ENCODE measurements at regions not wholly inside any gene's neighbourhood (a gene's known extent, or its start where the extent isn't known, plus 50 kb on each side); places are given as distances from the start of the nearest gene placed in this dataset.

DNA sequence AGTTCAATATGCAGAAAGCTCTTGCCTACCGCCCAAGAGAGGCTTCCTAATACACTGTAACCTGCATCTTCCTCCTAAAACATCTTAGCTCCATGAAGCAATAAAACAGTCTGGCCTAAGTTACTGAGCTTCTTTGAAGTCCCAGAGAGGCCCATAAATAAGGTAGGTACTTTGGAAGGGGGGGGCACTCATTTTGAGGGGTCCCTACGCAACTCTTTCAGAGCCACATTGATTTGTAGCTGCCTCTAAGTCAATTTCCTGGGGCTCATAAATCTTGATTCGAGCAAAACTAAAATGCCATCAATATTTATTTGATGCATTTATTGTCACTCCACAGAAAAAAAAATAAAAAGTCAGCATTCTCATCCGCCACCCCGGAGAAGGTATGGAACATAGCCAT lies 60.4 kb upstream of the SIX2 start:
- Mint-ChIP-seq H3K4me3 (no peak overlapping the region), H3K36me3 (ENCODE audit: low read depth) (peaks cover 3% of the 10 kb centered on the region), H3K4me1 (peaks cover 39% of the 10 kb centered on the region), H3K27ac (ENCODE audit: unreplicated experiment) (no peak overlapping the region), H3K27me3 (ENCODE audit: low read depth) (peaks cover 5% of the 10 kb centered on the region), H3K9me3 (no peaks in the 10 kb centered on the region)
- TF ChIP-seq, protein P1, sequence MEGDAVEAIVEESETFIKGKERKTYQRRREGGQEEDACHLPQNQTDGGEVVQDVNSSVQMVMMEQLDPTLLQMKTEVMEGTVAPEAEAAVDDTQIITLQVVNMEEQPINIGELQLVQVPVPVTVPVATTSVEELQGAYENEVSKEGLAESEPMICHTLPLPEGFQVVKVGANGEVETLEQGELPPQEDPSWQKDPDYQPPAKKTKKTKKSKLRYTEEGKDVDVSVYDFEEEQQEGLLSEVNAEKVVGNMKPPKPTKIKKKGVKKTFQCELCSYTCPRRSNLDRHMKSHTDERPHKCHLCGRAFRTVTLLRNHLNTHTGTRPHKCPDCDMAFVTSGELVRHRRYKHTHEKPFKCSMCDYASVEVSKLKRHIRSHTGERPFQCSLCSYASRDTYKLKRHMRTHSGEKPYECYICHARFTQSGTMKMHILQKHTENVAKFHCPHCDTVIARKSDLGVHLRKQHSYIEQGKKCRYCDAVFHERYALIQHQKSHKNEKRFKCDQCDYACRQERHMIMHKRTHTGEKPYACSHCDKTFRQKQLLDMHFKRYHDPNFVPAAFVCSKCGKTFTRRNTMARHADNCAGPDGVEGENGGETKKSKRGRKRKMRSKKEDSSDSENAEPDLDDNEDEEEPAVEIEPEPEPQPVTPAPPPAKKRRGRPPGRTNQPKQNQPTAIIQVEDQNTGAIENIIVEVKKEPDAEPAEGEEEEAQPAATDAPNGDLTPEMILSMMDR (conservative IDR thresholded peaks at IDR 0.05) = no peak
- no peak for DNase-seq (ENCODE audit: low read depth, low spot score)

DNA sequence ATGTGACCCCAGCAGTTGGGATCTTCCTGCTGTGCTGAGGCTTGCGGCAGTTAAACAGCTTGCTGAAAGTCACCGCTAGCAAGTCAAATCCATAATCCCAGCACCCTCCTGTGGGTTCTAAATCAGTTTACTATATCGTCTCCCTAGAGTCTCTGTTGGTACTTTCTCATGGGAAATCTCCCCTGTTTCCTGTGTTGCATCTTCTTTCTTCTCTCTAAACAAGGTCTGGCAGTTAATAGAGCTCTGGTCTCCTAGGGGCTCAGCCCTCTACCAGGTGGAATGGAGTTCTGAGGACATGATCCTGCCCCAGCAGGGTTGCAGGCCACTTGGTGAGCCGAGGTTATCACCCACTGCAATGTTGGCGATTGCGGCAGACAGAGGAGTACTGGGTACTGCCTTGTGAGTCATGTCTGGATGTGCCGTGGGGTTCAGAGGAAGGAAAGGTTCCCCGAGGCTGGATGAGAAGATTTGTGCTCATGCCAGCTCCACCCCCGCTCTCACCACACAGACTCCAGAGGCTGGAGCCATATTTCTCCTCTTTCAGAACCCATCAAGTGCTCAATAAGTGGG lies 59.4 kb upstream of the SIX2 start:
- H3K36me3 Mint-ChIP-seq (ENCODE audit: low read depth) = no peaks in the 10 kb centered on the region
- H3K27me3 Mint-ChIP-seq (ENCODE audit: low read depth) = peaks cover 5% of the 10 kb centered on the region
- H3K27ac Mint-ChIP-seq (ENCODE audit: unreplicated experiment) = no peak overlapping the region
- H3K9me3 Mint-ChIP-seq = no peaks in the 10 kb centered on the region
- TF ChIP-seq, protein P1 (conservative IDR thresholded peaks at IDR 0.05) = no peak
- H3K4me1 Mint-ChIP-seq = peaks cover 30% of the 10 kb centered on the region
- no peak for DNase-seq (ENCODE audit: low read depth, low spot score)
- no peak overlapping the region for H3K4me3 Mint-ChIP-seq

DNA sequence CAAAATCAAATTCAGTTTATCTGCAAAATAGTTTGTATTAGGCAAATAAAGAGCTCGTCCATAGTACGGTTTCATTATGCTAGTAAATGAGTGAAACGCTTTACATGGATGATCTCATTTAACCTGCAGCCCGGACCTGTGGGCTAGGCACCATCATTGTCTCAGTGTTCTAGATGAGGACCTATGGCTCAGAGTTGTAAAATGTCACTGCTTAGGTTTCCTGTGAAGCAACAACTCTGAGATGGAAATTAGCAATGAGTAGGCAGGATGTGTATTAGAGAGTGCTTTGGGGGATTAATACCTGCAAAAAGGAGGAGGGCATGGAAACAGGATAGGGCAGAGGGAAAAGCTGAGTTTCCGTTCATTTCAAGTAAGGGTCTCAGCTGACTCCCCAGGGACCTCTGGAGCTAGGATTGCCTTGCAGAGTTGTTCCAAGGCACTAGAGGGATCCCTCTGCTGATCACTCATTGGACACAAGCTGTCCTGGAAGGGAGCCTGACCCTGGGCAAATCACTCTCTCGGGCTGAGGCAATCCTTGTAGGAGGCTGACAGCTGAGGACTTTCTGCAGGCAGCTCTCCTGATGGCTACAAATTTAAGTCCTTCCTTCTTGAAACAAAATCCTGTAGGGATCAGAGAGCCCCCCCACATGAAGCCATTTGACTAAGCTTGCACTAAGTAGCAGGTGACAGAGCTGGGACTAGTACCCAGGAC lies 58.8 kb upstream of the SIX2 start:
- Mint-ChIP-seq H3K27me3 (ENCODE audit: low read depth) (peaks cover 5% of the 10 kb centered on the region), H3K36me3 (ENCODE audit: low read depth) (no peaks in the 10 kb centered on the region), H3K4me1 (peaks cover 30% of the 10 kb centered on the region), H3K27ac (ENCODE audit: unreplicated experiment) (no peak overlapping the region), H3K4me3 (no peak overlapping the region), H3K9me3 (no peaks in the 10 kb centered on the region)
- DNase-seq (ENCODE audit: low read depth, low spot score) = no peak
- TF ChIP-seq, protein P1 (conservative IDR thresholded peaks at IDR 0.05) = no peak

All from neural crest cell (in vitro differentiated cells).